ENCODE measurements at regions not wholly inside any gene's neighbourhood (a gene's known extent, or its start where the extent isn't known, plus 50 kb on each side); places are given as distances from the start of the nearest gene placed in this dataset.

- H3K9ac ChIP-seq (ENCODE audit: low read depth, low read length), result no peak overlapping the region
- ATAC-seq (ENCODE audit: low read depth) (no peak), DNase-seq (no peak)
- H2BK5ac ChIP-seq (ENCODE audit: low read depth, low read length, poor library complexity, severe bottlenecking), result no peak overlapping the region
- no TSS peak for BruUV-seq (replicated peaks)
- no peaks in the 10 kb centered on the region for H3K36me3 ChIP-seq (ENCODE audit: control insufficient read depth, insufficient read depth, low read length)
- H3K56ac ChIP-seq (ENCODE audit: extremely low read depth, insufficient read depth, low read length), result no peak overlapping the region
- in situ Hi-C loops (cut with MboI; ENCODE audit: low sequenced_read_pairs), result no loop called here
- no peak overlapping the region for H2AK5ac ChIP-seq (ENCODE audit: low read depth, low read length)
- H2AK9ac ChIP-seq (replicated peaks; ENCODE audit: low read depth, low read length, poor library complexity), result no peak overlapping the region
- no peaks in the 10 kb centered on the region for H4K20me1 ChIP-seq (ENCODE audit: insufficient read depth, low read length)
- WGBS, 2 experiments (ENCODE audit: extremely low coverage in 2 of 2, insufficient read length in 1 of 2), result no CpG with 5 or more reads among the region's 2 CpGs
- H3K9me3 ChIP-seq (ENCODE audit: control insufficient read depth, insufficient read depth, low read length), result peaks cover 9% of the 10 kb centered on the region; the same call in 1 of the 2 replicates
- no peaks in the 10 kb centered on the region for H3K9me1 ChIP-seq (ENCODE audit: insufficient read depth, low read length)
- POLR2A ChIA-PET (ENCODE audit: unreplicated experiment), result no interaction called here
- dilution Hi-C loops (cut with HindIII; ENCODE audit: low sequenced_read_pairs, unreplicated experiment), result no loop called here
- no peak overlapping the region for H4K5ac ChIP-seq (ENCODE audit: low read depth, low read length)
- CTCF ChIA-PET, result no interaction called here
- no peak overlapping the region for H3K14ac ChIP-seq (replicated peaks; ENCODE audit: low read depth, low read length)
- no peaks in the 10 kb centered on the region for H3K27me3 ChIP-seq (ENCODE audit: control insufficient read depth, insufficient read depth, low read length)
- no peak overlapping the region for H3K23ac ChIP-seq (ENCODE audit: low read depth, low read length)
- H2BK15ac ChIP-seq (ENCODE audit: low read depth, low read length), result no peak overlapping the region
- TF ChIP-seq RAD21 (IDR thresholded peaks at IDR 0.05; ENCODE audit: low read length) (no peak), NFE2L2 (IDR thresholded peaks at IDR 0.05; ENCODE audit: low read depth, low read length) (no peak), MAFK (IDR thresholded peaks at IDR 0.05; ENCODE audit: low read depth, low read length) (peak; percentile 74)
- no peaks in the 10 kb centered on the region for H3K79me1 ChIP-seq (ENCODE audit: low read depth in 1 of 2, low read length in 2 of 2)
- H3K4ac ChIP-seq (ENCODE audit: low read depth, low read length), result no peak overlapping the region
- no peak overlapping the region for H2AFZ ChIP-seq (replicated peaks; ENCODE audit: low read length, poor library complexity)
- H3K27ac ChIP-seq (ENCODE audit: insufficient read depth, low read length), result no peak overlapping the region
- no peaks in the 10 kb centered on the region for H3K4me1 ChIP-seq (ENCODE audit: control insufficient read depth, insufficient read depth, low read length)
- H2BK120ac ChIP-seq (ENCODE audit: low read depth, low read length), result no peak overlapping the region
- H2BK20ac ChIP-seq (ENCODE audit: low read depth, low read length), result no peak overlapping the region
- no peak overlapping the region for H4K91ac ChIP-seq (ENCODE audit: insufficient read depth, low read depth, low read length)
- intact Hi-C loops (cut with micrococcal nuclease), result no loop called here
- no peak overlapping the region for H3K4me2 ChIP-seq (ENCODE audit: low read depth, low read length)
- H3K18ac ChIP-seq (ENCODE audit: low read depth, low read length), result no peak overlapping the region
- H4K8ac ChIP-seq (ENCODE audit: low read depth in 2 of 2, low read length in 2 of 2), result no peak overlapping the region
- no peak overlapping the region for H3K4me3 ChIP-seq (ENCODE audit: insufficient read depth, low read depth, low read length)
Observed at GRCh38 chr2:106685180-106685897, 198.2 kb downstream of the CD8B2 start.

Measured in IMR-90 (cell line).